ENCODE measurements at regions not wholly inside any gene's neighbourhood (a gene's known extent, or its start where the extent isn't known, plus 50 kb on each side); places are given as distances from the start of the nearest gene placed in this dataset.

DNA sequence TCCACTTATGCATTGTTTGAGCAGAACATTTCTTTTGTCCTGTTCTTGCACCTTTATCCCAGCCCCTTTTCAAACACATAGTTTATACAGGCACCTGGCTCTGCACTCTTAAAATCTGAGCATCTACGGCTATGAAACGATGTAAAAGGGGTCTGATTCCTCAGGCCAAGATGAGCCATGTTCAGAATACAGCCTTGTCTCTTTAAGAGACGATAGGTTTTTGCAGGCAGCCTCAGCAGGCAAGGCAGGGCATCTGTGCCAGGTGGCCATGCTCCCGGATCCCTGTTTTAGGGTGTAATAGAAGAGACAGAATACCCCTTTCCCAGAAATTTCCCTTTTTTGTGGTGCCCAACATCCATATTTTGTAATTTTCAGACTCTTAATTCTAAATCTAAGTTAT, 89.1 kb upstream of the NFIB start:
- no peaks in the 10 kb centered on the region for H3K27me3 ChIP-seq
- no peak overlapping the region for H3K27ac ChIP-seq
- H3K4me3 ChIP-seq, result no peak overlapping the region
- no peaks in the 10 kb centered on the region for H3K36me3 ChIP-seq
- no peaks in the 10 kb centered on the region for H3K9me3 ChIP-seq
- no peaks in the 10 kb centered on the region for H3K4me1 ChIP-seq
- no peak for TF ChIP-seq POLR2A (IDR thresholded peaks at IDR 0.05)
- TF ChIP-seq, protein P1, sequence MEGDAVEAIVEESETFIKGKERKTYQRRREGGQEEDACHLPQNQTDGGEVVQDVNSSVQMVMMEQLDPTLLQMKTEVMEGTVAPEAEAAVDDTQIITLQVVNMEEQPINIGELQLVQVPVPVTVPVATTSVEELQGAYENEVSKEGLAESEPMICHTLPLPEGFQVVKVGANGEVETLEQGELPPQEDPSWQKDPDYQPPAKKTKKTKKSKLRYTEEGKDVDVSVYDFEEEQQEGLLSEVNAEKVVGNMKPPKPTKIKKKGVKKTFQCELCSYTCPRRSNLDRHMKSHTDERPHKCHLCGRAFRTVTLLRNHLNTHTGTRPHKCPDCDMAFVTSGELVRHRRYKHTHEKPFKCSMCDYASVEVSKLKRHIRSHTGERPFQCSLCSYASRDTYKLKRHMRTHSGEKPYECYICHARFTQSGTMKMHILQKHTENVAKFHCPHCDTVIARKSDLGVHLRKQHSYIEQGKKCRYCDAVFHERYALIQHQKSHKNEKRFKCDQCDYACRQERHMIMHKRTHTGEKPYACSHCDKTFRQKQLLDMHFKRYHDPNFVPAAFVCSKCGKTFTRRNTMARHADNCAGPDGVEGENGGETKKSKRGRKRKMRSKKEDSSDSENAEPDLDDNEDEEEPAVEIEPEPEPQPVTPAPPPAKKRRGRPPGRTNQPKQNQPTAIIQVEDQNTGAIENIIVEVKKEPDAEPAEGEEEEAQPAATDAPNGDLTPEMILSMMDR (IDR thresholded peaks at IDR 0.05), result no peak
- DNase-seq, result no peak

DNA sequence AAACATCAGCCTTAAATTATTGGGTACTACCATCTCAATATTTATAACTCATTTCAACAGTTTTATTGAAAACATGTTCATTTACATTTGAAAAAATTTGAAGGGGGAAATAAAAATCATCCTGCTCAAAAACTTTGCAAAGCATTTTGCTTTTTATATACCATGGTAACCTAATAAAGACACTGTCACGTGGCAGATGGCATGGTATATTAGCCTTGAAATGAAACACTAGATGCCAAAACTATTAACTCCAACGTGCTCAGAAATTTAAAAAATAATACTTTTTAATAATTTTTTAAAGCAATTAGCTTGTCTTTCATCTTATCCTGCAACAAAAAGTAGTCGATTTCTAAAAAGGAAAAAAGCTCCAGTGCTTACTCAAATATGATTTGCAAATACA, 88.6 kb upstream of the NFIB start:
- TF ChIP-seq, protein P1 (IDR thresholded peaks at IDR 0.05), result no peak
- TF ChIP-seq POLR2A (IDR thresholded peaks at IDR 0.05), result no peak
- no peaks in the 10 kb centered on the region for H3K27me3 ChIP-seq

DNA sequence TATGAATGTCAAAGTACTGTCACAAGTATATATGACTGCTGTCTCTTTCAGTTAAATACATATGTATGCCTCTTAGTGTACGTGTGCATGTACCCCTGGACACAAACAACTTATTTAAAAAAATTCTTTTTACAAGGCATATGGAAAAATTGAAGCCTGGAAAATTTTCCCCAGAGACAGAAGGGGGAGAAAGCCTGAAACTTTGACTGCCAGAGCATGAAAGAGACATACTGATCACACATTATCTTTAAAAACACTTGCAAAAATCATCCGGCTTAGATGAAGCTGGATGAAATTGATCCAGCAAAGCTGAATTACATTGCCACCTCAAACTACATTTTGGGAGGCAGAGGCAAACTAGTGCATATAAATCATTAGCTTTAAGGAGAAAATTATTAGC, 88.0 kb upstream of the NFIB start:
- no peaks in the 10 kb centered on the region for H3K9me3 ChIP-seq
- H3K36me3 ChIP-seq, result no peaks in the 10 kb centered on the region
- H3K27me3 ChIP-seq, result no peaks in the 10 kb centered on the region
- no peak overlapping the region for H3K27ac ChIP-seq
- no peaks in the 10 kb centered on the region for H3K4me1 ChIP-seq
- no peak overlapping the region for H3K4me3 ChIP-seq
- TF ChIP-seq POLR2A (IDR thresholded peaks at IDR 0.05), result no peak
- TF ChIP-seq, protein P1 (IDR thresholded peaks at IDR 0.05), result no peak
- no peak for DNase-seq

More for the DNA sequence above, 88.6 kb upstream of the NFIB start:
- Histone ChIP-seq H3K27ac (no peak overlapping the region), H3K4me1 (no peaks in the 10 kb centered on the region), H3K4me3 (no peak overlapping the region), H3K36me3 (no peaks in the 10 kb centered on the region), H3K9me3 (no peaks in the 10 kb centered on the region)
- no peak for DNase-seq

DNA sequence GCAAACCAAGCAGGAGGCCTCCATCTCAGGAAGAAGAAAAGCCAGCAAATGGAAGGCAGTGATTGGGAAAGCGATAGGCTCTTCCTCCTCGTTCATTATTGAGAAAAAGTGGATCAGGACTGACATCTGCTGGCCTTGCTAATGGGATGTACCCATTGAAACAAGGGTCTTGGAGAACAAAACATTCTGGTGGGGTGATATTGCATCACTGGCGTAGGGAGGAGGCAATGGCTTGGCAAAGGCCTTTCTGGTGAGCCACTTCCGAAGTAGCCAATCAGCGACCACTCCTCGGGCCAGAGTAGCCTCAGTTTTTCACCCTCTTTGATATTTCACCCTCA, 86.7 kb upstream of the NFIB start:
- no peak overlapping the region for H3K4me3 ChIP-seq

DNA sequence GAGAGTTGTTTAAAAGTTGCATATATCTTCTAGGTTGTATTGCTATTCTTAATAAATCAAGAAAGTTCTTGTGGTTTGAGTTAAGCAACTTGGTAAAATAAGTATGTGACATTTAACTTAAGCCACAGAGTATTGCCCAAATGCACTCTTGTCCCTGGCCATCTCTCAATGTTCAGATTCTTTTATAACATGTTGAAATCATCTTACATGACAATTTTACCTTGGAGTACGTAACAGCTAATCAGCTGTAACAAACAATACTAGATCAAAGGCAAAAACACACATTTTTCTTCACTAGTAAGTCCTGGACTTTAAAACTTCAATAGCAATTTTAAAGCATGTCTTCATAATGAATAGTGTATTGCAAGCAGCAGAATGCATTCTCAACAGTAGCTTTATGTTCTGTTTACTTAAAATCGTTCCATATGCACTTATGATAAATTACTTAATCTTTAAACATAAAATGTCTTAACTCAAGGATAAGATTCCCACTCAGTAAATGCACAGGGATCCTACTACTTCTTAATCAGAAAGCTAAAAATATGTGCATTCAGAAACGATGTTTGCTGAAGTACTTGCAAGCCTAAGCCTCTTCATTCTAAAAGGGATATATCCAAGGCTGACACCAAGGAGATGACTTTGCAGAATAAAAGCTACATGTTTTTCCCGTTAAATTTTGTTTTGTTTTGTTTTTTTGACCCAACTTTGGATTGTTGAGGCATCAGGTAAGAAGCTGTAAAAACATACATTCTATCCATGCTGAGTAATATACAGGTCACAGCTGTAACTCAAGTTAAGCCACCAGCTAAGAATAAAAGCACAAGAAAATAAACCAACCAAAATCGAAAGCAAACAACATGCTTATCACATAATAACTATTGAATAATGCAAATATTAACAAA, 86.1 kb upstream of the NFIB start:
- DNase-seq, result no peak
- H3K9me3 ChIP-seq, result no peaks in the 10 kb centered on the region
- H3K4me3 ChIP-seq, result no peak overlapping the region
- no peaks in the 10 kb centered on the region for H3K36me3 ChIP-seq
- H3K4me1 ChIP-seq, result no peaks in the 10 kb centered on the region
- TF ChIP-seq, protein P1 (IDR thresholded peaks at IDR 0.05), result no peak
- no peak for TF ChIP-seq POLR2A (IDR thresholded peaks at IDR 0.05)
- no peaks in the 10 kb centered on the region for H3K27me3 ChIP-seq
- H3K27ac ChIP-seq, result no peak overlapping the region

More for the DNA sequence above, 86.7 kb upstream of the NFIB start:
- Histone ChIP-seq H3K27ac (no peak overlapping the region), H3K9me3 (no peaks in the 10 kb centered on the region), H3K27me3 (no peaks in the 10 kb centered on the region), H3K36me3 (no peaks in the 10 kb centered on the region), H3K4me1 (no peaks in the 10 kb centered on the region)
- TF ChIP-seq POLR2A (IDR thresholded peaks at IDR 0.05), result no peak
- TF ChIP-seq, protein P1 (IDR thresholded peaks at IDR 0.05), result peak in 2 of 6 experiments; percentile 33 to 44
- DNase-seq, result no peak

All from Peyer's patch (tissue), 4 donors.